ENCODE measurements at regions not wholly inside any gene's neighbourhood (a gene's known extent, or its start where the extent isn't known, plus 50 kb on each side); places are given as distances from the start of the nearest gene placed in this dataset.

DNA sequence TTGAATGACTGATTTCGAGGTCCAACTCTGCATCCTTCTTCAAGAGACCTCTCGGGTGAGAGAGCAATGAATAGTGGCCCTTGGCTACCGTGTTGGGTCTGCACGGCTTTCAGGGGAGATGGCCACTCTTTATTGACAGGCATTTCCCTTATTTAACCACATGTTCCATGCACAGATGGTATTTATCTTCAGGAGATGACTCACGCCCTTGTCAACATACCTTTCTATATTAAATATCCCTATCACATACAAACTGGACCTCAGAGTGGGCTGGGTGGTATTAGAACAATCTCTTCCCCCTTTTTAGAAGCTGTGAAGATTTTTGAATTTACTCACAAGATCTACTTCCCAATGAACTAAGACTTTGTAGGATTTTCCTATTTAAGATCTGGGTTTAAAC lies 109.6 kb upstream of the CDC42EP3 start:
- no peak for DNase-seq (ENCODE audit: low read depth in 1 of 2, low spot score in 1 of 2)

DNA sequence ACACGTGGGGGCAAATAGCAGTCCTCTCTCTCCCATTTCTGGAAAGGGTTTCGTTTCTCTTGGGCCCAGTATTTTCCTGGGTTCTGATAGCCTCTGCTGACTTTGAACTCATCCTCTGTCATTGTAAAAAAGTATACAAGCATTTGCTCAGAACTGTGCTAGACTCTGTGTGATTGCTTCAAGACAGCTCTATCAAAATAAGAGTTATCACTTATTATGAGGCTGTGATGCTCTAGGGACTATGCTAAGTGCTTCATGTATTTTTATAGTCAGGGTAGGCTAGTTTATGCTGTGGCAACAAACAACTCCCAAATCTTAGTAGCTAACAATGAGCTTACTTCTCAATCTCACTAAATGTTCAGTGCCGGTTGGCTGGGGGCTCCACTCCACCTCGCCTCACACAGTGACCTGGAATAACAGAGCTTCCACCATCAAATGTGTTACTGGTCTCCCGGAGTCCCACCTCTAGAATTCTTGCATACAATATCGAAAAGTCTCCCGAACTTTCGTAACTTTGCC lies 110.8 kb upstream of the CDC42EP3 start:
- no peak for DNase-seq (ENCODE audit: low read depth in 1 of 2, low spot score in 1 of 2)

DNA sequence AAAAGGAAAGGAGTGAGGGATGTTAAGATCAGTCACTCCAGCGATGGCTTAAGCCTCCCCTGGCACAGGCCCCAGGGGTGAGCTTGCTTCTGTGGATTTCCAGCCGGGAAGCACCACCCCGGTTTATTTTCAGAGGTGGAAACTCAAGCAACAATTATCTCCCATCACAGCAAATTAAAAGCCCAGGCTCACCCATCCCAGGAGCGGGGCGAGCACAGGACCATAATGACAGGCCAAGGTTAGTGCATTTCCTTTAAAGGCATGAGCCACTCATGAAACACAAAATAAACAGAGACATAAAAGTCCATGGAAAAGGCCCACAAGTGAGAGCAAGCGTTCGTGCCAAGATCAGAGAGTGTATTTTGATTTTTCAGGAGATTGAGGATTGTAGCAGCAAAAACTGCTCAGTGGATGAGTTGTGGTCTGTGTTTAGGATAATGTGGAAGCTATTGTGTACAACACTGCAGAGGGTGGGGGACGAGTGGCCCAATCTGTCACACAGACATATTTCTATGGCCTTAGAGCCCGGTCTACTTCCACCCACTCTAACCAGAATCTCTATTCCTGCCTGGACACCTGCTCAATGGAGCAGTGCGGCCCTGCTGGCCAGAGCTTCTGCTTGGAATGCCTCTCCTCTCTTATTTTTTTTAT lies 111.4 kb upstream of the CDC42EP3 start:
- DNase-seq (ENCODE audit: low read depth in 1 of 2, low spot score in 1 of 2) = no peak

DNA sequence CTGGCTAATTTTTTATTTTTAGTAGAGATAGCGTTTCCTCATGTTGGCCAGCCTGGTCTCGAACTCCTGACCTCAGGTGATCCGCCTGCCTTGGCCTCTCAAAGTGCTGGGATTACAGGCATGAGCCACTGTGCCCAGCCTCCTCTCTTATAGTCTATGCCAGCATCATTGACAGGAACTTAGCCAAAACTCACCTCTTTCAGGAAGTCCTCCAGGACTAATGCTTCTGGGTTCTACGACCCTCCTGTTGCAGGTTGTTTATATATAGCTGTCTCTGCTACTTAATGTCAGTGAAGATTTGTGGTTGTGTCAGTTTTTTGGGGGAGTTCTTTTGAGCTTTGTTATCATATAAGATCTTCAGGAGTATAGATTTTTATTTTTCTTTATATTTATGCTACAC lies 112.1 kb upstream of the CDC42EP3 start:
- no peak for DNase-seq (ENCODE audit: low read depth in 1 of 2, low spot score in 1 of 2)

DNA sequence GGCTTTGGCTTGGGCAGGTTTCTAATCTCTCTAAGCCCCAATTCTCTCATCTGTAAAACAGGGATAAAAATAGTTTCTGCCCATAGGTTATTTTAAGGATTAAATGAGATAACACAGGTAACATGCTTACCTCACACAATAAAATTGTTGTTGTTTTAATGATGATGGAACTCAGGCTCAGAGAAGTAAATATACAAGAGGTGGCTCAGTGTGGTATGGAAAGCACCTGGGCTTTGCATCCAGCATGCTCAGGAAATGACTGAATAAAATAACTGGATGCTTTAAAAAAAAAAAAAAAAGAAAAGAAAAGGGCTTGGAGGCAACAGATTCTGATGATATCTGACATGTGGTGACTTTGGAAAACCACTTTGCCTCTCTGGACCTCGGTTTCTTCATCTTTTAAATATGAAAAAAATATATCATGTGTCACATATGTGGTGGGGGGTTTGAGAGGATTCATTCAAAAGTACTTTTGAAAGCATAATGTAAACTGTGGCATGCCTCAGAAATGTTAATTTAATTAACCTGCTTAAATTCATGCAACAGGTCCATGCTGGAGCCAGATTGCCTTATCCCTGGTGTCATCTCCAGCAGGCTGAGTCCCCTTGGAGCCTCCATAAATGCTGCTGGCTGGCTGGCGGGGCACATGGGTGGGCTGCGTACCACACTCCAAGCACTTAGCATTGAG lies 112.8 kb upstream of the CDC42EP3 start:
- no peak for DNase-seq (ENCODE audit: low read depth in 1 of 2, low spot score in 1 of 2)

DNA sequence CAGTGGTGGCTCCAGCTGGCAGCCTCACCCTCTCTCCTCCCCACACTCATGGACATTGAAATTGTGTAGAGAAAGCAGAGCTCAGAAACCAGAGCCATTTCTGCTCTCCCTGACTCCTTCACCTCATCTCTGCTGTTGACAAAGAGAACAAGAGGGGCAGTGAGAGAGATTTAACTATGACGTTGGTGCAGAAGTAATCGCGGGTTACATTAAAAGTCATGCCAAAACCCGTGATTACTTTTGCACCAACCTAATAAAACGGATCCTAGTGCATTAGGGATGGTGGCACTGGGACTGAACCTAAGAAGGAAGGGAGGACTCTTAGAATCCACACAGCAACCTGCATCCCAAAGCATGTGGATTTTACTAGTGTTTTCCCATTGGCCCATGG lies 113.3 kb upstream of the CDC42EP3 start:
- no peak for DNase-seq (ENCODE audit: low read depth in 1 of 2, low spot score in 1 of 2)

DNA sequence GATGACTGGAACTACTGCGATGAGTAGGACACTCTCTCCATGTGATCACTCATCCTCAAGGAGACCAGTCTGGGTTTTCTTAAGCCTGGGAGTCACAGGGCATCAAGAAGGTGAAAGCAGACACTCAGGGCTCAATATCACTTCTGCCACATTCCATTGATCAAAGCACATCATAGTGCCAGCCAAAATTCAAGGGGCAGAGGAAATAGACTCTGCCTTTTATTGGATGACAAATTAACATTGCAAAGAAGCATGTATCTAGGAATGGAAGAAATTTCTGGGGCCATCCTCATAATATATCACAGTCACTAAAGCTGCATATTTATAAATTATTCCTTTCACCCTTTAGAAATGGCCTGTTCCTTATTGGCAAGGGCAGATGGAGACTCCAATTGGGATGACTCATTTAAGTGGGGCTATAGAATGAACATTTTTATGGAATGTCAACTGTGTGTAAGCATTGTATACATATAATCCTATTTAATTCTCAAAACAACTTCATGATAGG lies 114.8 kb upstream of the CDC42EP3 start:
- no peak for DNase-seq (ENCODE audit: low read depth in 1 of 2, low spot score in 1 of 2)

DNA sequence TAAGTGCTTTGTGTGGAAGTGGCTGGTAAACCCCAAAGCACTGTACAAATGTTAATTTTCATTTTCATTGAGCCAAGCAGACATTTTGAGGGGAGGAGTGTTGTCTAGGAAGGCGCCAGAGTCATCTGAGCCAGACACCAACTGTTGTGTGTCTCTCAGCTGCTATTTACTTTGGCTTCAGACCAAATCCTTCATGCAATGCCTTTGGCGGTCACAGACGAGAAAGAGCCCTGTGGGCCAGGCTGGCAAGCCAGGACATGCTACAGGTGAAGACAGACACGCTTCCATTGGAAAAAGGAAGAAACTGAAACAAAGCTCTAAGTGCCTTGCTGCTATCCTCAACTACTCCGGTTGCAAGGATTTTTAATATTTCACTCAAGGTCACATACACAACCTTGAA lies 115.4 kb upstream of the CDC42EP3 start:
- DNase-seq (ENCODE audit: low read depth in 1 of 2, low spot score in 1 of 2) = no peak

DNA sequence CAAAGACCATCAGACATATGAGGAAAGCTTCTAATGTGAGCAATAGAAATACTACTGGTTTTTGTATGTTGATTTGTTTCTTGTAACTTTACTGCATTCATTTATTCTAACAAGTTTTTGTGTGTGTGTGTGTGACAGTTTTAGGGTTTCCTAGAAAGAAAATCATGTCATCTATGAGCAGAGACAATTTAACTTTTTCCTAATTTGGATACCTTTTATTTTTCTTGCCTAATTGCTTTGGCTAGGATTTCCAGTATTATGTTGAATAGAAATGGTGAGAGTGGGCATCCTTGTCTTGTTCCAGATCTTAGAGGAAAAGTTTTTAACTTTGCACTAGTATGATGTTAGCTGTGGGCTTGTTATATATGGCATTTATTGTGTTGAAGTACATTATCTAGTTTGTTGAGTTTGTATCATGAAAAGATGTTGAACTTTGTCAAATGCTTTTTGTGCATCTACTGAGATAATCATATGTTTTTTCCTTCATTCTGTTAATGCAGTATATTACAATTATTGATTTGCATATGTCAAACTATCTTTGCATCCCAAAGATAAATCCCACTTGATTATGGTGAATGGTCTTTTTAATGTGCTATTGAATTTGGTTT lies 117.3 kb upstream of the CDC42EP3 start:
- DNase-seq (ENCODE audit: low read depth in 1 of 2, low spot score in 1 of 2) = no peak

DNA sequence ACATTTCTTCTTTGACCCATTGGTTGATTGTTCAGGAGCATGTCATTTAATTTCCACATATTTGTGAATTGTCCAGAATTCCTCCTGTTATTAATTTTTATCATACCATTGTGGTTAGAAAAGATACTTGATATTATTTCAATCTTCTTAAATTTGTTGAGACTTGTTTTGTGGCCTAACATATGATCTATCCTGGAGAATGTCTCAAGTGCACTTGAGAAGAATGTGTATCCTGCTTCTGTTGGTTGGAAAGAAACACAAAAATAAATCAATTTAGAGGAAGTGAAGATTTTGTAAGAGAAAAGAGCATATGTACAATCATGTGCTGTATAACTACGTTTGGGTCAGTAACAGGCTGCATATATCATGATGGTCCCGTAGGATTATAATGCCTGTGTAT lies 118.6 kb upstream of the CDC42EP3 start:
- DNase-seq (ENCODE audit: low read depth in 1 of 2, low spot score in 1 of 2) = no peak

DNA sequence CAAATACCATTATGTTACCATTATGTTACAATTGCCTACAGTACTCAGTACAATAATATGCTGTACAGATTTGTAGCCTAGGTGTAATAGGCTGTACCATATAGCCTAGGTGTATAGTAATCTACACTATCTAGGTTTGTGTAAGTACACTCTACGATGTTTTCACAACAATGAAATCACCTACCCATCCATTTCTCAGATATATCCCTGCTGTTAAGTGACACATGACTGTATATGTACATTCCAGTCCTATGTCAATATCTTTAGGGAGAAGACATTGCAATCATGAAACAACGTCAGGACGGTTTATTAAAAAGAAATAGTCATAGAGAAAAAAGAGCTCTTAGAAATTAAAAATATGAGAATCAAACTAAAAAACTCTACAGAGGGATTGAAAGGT lies 119.0 kb upstream of the CDC42EP3 start:
- DNase-seq (ENCODE audit: low read depth in 1 of 2, low spot score in 1 of 2) = no peak

DNA sequence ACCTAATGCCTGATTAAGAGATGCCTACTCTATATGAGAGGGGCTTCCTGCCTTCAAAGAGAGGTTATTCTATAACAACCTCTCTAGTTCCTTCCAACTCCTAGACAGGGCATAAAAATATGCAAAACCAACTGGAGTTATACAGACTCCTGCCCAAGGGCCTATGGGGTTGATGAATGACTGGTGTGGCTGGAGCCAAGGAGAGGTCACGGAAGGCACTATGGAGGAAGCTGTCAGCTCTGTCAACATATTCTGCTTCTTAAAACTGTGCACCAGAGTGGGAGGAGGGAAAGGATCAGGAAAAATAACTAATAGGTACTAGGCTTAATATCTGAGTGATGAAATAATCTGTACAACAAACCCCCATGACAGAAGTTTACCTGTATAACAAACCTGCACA lies 120.9 kb upstream of the CDC42EP3 start:
- no peak for DNase-seq (ENCODE audit: low read depth in 1 of 2, low spot score in 1 of 2)

DNA sequence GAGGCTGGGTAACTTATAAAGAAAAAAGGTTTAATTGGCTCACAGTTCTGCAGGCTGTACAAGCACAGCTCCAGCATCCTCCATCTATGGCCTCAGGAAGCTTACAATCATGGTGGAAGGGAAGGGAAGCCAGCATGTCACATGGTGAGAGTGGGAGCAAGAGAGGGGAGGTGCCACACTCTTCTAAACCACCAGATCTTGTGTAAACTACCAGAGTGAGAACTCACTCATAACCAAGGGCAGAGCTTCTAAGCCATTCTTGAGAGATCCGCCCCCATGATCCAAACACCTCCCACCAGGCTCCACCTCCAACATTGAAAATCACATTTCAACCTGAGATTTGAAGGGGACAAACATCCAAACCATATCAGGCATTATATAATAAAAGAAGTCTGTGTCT lies 121.6 kb upstream of the CDC42EP3 start:
- no peak for DNase-seq (ENCODE audit: low read depth in 1 of 2, low spot score in 1 of 2)

DNA sequence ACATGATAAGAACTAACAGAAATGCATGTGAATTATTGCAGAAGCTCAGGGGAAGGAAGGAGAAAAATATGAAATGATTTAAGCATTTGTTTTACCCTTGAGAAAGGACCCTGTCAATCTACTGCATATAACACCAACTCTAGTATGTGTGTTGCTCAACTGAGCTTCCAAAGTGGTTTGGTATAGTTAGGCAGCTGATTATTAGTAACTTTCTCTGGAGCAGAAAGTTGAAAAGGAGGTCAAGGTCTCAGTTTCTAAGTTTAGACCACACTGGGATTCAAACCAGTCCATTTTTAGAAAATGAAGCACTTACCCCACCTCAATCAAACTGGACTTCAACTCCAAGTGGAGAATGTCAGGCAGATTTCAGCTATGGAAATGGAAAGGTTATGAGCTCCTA lies 123.3 kb upstream of the CDC42EP3 start:
- no peak for DNase-seq (ENCODE audit: low read depth in 1 of 2, low spot score in 1 of 2)

DNA sequence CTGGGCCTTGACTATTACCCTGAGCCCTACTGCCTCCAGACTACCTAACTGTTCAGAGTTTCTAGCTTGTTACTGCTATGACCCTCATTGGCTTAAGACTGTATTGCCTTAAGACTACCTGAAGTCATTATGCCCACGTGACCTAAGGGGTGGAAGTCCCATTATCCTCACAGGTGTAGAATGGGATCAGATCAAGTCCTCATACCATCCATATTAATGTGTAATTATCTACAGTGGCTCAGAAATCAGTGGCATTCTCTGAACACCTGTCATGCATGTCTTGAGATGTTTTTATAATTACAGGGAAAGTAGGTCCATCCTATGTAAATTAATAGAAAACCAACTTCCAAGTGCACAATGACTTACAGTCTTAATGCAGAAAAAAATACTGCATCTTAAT lies 124.0 kb upstream of the CDC42EP3 start:
- no peak for DNase-seq (ENCODE audit: low read depth in 1 of 2, low spot score in 1 of 2)

DNA sequence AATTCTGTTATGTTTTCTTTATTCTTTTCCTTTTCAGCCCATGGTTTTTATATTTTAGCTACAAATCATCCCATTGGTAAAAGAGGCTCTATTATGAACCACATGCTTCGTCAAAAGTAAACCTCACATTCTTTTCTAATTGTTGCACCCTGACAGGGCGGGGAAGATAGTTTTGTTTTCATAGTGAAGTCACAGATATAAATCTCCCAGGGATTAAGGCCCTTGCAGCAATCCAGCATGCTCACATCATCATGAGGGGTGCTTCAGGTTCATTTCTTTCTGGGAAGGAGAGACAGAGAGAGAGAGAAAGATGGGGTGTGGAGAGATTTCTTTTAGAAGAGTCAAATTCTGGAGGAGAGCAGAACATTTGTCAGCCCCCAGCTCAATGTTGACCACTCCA lies 124.5 kb upstream of the CDC42EP3 start:
- no peak for DNase-seq (ENCODE audit: low read depth in 1 of 2, low spot score in 1 of 2)

DNA sequence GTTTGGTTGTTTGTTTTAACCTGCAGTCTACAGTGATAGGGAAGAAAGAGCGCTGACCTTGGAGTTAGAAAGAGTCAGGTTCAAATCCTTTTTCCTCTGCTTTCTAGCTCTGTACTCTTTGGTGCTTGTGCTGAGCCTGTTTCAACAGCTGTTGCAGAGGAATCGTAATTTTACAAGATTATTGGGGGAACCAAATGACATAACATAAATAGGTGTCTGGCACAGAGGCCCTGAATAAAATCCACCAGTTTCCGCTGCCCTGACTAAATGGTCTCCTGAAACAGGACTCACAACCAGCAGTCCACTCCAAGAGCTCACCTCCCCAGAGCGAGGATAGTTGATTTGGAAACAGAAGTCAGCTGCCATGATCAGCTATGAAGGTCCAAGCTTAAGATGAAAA lies 125.0 kb upstream of the CDC42EP3 start:
- no peak for DNase-seq (ENCODE audit: low read depth in 1 of 2, low spot score in 1 of 2)

DNA sequence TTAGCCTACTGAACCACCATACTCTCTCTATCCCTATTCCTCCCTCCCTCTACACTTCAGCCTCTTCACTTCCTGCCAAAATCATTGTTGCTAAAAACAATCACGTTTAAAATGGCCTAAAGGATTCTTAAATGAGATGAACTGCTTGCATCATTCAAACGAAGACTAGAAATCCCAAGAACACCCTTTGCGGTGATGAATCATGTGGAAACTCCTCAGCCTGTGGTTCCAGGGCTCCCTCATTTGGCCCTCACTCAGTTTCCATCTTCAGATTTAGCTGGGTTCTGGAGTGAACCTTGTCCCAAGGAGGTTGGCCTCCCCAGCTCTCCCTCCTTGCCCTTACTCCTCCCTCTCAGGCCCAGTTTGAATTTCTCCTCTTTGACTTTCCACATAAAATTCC lies 125.6 kb upstream of the CDC42EP3 start:
- DNase-seq (ENCODE audit: low read depth in 1 of 2, low spot score in 1 of 2) = no peak

DNA sequence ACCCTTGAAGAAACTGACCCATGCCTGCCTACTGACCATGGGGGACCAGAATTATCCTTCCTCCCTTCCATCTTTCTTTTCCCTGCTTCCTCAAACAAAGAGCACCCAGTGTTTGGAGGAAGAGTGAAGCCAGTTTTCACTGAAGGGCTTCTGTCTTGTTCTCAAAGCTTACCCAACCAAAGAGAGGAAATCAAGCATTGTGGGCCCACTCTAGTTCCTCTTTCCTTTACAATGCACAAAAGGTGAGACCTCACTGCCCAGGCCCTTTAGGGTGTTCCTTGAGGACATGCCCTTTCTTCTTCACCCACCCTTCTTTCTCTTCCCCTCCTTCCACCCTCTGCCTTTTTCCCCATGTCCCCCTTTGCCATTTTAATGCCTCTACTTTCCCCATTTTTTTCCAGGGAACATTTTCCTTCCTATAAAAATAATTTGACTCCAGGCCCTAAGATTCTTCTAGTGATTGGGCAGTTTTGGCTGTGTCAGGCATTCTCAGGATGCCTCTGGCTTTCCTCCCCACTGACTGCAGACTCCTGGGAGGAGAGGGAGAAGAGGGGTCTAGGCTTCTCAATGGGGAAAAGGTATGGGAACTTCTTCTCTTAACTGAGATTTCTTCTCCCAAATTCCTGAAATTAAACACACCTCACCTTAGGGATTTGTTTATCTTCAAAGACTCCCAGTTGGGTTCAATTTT lies 126.6 kb upstream of the RMDN2 start:
- no peak for DNase-seq (ENCODE audit: low read depth in 1 of 2, low spot score in 1 of 2)

DNA sequence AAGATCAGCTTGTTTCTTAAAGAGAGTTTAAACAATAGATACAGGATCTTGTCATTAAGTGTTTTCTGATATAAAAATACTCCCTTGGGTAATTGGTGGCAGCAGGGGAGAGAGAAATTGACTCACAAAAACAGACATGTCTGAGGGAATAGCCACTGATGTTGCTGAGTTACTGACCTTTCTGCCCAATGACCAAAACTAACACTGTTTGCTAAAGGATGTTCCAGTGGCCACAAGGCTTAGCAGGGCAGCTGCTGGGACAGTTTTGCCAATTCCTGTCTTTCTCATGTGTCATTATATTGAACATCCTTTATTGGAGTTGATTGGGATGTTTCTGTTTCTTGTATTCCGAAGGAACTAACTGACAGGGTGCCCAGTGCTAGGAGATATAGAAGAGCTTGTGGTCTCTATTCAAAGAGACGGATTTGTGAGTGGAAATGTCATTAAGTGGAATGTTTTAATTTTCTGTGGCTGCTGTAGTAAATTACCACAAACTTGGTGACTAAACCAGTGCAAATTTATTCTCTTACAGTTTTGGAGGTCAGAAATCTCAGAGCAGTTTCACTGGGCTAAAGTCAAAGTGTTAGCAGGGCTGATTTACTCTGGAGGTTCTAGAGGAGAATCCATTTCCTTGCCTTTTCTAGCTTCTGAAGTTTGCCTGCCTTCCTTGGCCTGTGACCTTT lies 124.8 kb upstream of the RMDN2 start:
- DNase-seq (ENCODE audit: low read depth in 1 of 2, low spot score in 1 of 2) = no peak

DNA sequence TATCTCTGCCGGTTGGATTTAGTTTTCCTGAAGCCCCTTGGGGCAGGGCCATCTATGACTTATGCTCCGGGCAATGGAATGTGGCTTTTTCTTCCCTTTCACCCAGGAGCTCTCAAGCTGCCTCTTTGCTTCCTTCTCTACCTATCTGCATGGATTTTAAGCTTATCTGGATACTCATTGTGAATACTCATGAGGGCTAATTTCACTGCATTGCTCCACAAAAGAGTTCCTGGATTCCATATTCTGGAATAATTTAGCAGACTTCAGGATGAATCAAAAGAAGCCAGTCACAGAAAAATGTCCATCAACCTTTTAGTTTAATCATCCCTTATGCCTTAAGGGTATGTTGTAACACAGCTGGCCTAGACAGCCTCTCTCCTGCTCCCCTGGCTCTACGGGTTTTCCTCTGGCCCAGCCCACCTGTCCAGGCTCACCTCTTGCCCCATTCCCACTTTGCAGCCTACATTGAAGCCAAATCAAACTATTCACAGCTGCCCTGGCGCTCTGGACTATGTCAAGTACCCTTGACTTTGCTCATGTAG lies 122.8 kb upstream of the RMDN2 start:
- no peak for DNase-seq (ENCODE audit: low read depth in 1 of 2, low spot score in 1 of 2)

Measured in activated CD4-positive, alpha-beta T cell treated with anti-CD3 and anti-CD28 coated beads, Interleukin-2, amount 50 U/mL, for 24 hours (primary cell).